AG04449 (cell line): ENCODE measurements at regions not wholly inside any gene's neighbourhood (a gene's known extent, or its start where the extent isn't known, plus 50 kb on each side); places are given as distances from the start of the nearest gene placed in this dataset.
"Not testable (repeated sequence)": the region's sequence is repeated elsewhere in the genome, so short reads cannot be mapped to it uniquely, and the experiment has no call there.

Experiments used
- CTCF ChIA-PET: fragments of 350-600 bp; formaldehyde crosslinking; extraction: SDS; loops from one replicate; lab custom pipeline; 2021; ENCODE audit warnings: antibody characterized with exemption; lab: Yijun Ruan, JAX
- POLR2A ChIA-PET: fragments of 400-600, 350-600 bp; formaldehyde crosslinking; extraction: SDS; loops from one replicate; lab custom pipeline; 2020; ENCODE audit warnings: antibody characterized with exemption, inconsistent platforms; lab: Yijun Ruan, JAX
- DNase-seq: peaks from one replicate; pipeline ENCODE4 v3.0.0-alpha.2; 2010; ENCODE audit warnings: low read depth, low spot score
- H3K4me3 ChIP-seq: 2 replicates; pipeline ENCODE4 v1.5.1; 2011; ENCODE audit warnings: low read depth, mild to moderate bottlenecking, control low read depth, low read length
- TF ChIP-seq, protein P1 (sequence below): IDR thresholded peaks from one replicate; pipeline ENCODE4 v1.5.1; 2011; ENCODE audit warnings: mild to moderate bottlenecking, moderate library complexity, low read length, control low read depth, inconsistent platforms; ENCODE audit not compliant: insufficient read depth; ENCODE audit errors: missing control alignments

DNA sequence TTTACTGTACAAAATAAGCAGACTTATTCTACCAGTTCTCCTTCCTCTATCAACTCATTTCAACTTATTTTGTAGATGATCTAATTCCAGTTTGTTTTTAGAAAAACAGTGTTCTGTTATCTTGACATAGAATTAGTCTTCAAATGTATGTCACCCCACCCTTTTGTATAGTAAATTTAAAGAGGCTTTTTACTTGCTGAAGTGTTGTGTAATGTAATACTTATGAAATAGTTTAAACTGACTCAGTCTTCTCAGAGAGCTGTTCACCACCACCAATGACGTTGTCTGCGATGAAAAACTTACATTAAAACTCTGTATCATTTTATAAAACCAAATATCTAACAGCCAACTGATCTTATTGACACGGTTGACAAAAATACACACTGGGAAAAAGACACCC, 82.9 kb downstream of the RAP2B start:
- TF ChIP-seq, protein P1, sequence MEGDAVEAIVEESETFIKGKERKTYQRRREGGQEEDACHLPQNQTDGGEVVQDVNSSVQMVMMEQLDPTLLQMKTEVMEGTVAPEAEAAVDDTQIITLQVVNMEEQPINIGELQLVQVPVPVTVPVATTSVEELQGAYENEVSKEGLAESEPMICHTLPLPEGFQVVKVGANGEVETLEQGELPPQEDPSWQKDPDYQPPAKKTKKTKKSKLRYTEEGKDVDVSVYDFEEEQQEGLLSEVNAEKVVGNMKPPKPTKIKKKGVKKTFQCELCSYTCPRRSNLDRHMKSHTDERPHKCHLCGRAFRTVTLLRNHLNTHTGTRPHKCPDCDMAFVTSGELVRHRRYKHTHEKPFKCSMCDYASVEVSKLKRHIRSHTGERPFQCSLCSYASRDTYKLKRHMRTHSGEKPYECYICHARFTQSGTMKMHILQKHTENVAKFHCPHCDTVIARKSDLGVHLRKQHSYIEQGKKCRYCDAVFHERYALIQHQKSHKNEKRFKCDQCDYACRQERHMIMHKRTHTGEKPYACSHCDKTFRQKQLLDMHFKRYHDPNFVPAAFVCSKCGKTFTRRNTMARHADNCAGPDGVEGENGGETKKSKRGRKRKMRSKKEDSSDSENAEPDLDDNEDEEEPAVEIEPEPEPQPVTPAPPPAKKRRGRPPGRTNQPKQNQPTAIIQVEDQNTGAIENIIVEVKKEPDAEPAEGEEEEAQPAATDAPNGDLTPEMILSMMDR: no peak
- DNase-seq: no peak
- no peak overlapping the region for H3K4me3 ChIP-seq
- CTCF ChIA-PET: no interaction called here
- POLR2A ChIA-PET: interaction anchor here (0.6 kb wide), 1 partner anchor 83 kb away, joined by 3 read pairs; no protein-coding TSS in a partner anchor

DNA sequence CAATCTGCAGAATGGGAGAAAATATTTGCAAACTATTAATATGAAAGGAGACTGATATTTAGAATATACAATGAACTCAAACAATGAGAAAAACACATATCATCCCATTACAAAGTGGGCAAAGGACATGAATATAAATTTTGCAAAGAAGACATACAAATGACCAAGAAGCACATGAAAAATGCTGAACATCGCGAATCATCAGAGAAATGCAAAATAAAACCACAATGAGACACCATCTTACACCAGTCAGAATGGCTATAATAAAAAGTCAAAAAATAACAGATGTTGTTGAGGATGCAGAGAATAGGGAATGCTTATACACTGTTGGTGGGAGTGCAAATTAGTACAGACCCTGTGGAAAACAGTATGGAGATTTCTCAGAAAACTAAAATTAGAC, 83.6 kb downstream of the RAP2B start:
- POLR2A ChIA-PET: interaction anchor here (0.6 kb wide), 1 partner anchor 84 kb away, joined by 3 read pairs; no protein-coding TSS in a partner anchor
- H3K4me3 ChIP-seq: no peak overlapping the region
- TF ChIP-seq, protein P1: no peak
- CTCF ChIA-PET: no interaction called here
- no peak for DNase-seq

DNA sequence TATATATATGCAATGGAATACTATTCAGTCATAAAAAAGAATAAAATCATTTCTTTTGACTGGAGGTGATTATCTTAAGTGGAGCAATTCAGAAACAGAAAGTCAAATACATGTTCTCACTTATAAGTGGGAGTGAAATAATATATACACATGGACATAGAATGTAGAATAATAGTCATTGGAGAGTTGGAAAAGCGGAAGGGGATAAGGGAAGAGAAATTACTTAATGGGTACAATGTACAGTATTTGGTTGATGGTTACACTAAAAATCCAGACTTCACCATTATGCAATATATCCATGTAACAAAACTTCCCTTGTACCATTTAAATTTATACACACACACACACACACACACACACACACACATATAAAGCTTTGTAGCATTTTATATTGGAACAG, 84.3 kb downstream of the RAP2B start:
- no peak for DNase-seq
- H3K4me3 ChIP-seq: no peak overlapping the region
- CTCF ChIA-PET: interaction anchor here (1.4 kb wide), 1 partner anchor 29 kb away, joined by 4 read pairs; no protein-coding TSS in a partner anchor
- POLR2A ChIA-PET: no interaction called here
- TF ChIP-seq, protein P1: no peak

DNA sequence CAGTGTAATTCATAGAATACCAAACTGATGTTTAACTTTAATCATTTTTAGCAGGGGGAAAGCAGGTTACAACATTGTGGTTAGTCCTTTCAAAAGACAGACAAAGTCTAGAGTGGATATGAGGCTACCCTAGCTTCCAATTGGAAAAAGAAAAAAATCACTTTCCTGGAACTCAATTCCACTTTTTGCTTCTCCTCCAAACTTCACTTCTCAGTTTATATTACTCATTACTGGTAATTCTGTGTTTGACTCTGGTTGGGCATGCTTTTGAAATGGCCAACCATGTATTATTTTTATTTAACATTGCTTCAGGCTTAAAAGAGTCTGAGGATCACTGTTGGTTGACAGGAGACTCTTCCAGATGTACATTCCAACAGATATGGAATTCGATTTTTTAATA, 84.8 kb downstream of the RAP2B start:
- TF ChIP-seq, protein P1: no peak
- peak; percentile 60 for DNase-seq
- CTCF ChIA-PET: interaction anchor here (1.4 kb wide), 1 partner anchor 29 kb away, joined by 4 read pairs; no protein-coding TSS in a partner anchor
- POLR2A ChIA-PET: no interaction called here
- no peak overlapping the region for H3K4me3 ChIP-seq

DNA sequence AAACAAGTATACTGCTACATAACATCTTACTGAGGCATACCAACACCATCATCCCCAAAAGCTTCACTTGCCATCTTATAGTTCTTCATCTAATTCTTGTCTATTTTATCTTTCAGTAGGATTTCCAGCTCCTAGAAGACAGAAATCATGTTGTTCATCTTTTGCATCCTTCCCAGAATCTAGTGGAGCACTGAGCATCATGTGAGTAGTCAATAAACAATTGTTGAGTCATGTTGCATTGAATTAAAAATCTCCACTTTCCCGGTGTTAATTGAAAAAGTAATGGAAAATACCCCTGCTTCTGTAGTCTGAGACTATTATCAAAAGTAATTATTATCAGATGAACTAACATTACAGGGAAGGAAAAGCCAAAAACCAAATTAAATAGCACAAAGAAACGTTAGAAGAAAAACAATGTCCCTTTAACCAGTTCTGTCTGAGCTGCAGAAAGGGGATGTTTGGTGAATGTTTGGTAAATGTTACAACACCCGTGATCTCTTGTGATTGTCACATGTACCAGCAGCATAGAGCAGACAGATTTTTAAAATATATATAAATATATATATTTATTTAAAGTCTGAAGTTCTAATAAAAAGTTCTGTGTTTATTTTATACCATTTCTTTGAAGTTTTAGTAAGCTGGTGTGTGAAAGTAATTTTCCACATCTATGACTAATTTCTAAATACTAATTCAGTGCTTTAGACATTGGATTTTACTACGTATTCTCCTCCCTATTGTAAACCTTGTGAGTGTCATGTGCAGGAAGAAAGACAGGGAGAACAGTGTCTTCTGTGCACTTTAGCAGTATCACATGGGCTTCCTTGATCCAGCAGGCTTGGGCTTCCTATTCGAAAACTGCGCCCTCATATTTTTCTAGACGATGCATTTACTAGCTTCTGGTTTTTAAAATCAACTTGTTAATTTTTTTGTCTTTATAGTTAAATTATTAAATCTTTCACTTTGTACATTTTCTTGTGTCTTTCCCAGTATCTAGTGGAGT, 85.6 kb downstream of the RAP2B start:
- no peak for DNase-seq
- POLR2A ChIA-PET: no interaction called here
- CTCF ChIA-PET: interaction anchor here (1.4 kb wide), 1 partner anchor 28 kb away, joined by 4 read pairs; no protein-coding TSS in a partner anchor
- H3K4me3 ChIP-seq: no peak overlapping the region
- TF ChIP-seq, protein P1: no peak

DNA sequence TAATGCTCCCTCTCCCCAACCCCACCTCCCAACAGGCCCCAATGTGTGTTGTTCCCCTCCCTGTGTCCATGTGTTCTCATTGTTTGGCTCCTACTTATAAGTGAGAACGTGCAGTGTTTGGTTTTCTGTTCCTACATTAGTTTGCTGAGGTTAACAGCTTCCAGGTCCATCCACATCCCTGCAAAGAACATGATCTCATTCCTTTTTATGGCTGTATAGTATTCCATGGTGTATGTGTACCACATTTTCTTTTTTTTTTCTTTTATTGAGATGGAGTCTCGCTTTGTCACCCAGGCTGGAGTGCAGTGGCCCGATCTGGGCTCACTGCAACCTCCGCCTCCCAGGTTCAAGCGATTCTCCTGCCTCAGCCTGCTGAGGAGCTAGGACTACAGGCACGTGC, 86.8 kb downstream of the RAP2B start:
- H3K4me3 ChIP-seq, POLR2A ChIA-PET, DNase-seq: not testable (repeated sequence)
- CTCF ChIA-PET: interaction anchor here (1.3 kb wide), 1 partner anchor 24 kb away, joined by 3 read pairs; no protein-coding TSS in a partner anchor
